Lung (tissue), 11 donors: ENCODE measurements at regions not wholly inside any gene's neighbourhood (a gene's known extent, or its start where the extent isn't known, plus 50 kb on each side); places are given as distances from the start of the nearest gene placed in this dataset.

Source experiments
- ATAC-seq: fragments of 200-7000 bp; cut with Tn5 transposase; one replicate; pipeline ENCODE4 v1.9.1; 2020; ENCODE audit warnings: moderate number of reproducible peaks; ENCODE audit not compliant: insufficient read depth, low FRiP score
- DNase-seq, 3 donors: peaks; one replicate each; pipeline ENCODE4 v3.0.0-alpha.2; 2013 to 2017
- H3K27ac ChIP-seq, 2 donors: one replicate each; pipeline ENCODE4 v1.5.1; 2013; ENCODE audit warnings: mild to moderate bottlenecking in 2 of 2, moderate library complexity in 2 of 2, control low read depth in 1 of 2, inconsistent platforms in 1 of 2, low read depth in 1 of 2, low read length in 1 of 2
- H3K27me3 ChIP-seq, 3 donors: one replicate each; pipeline ENCODE4 v1.5.1; 2013; ENCODE audit warnings: low read length in 2 of 3; ENCODE audit not compliant: control insufficient read depth in 3 of 3, insufficient read depth in 3 of 3
- H3K36me3 ChIP-seq, 4 donors: one replicate each; pipeline ENCODE4 v1.5.1; 2013; ENCODE audit warnings: low read length in 4 of 4, mild to moderate bottlenecking in 1 of 4, moderate library complexity in 1 of 4; ENCODE audit not compliant: control insufficient read depth in 4 of 4, insufficient read depth in 4 of 4
- H3K4me1 ChIP-seq, 5 donors: one replicate each; pipeline ENCODE4 v1.5.1; 2013; ENCODE audit warnings: low read length in 5 of 5, mild to moderate bottlenecking in 2 of 5, moderate library complexity in 1 of 5; ENCODE audit not compliant: control insufficient read depth in 5 of 5, insufficient read depth in 5 of 5
- H3K4me3 ChIP-seq: one replicate; pipeline ENCODE4 v1.5.1; 2013; ENCODE audit warnings: mild to moderate bottlenecking, control low read depth, moderate library complexity
- H3K9ac ChIP-seq, 2 donors: one replicate each; pipeline ENCODE4 v1.5.1; 2013; ENCODE audit warnings: low read length in 2 of 2, control low read depth in 1 of 2; ENCODE audit not compliant: insufficient read depth in 1 of 2
- H3K9me3 ChIP-seq, 4 donors: one replicate each; pipeline ENCODE4 v1.5.1; 2013; ENCODE audit warnings: low read length in 3 of 4, mild to moderate bottlenecking in 1 of 4, moderate library complexity in 1 of 4; ENCODE audit not compliant: control insufficient read depth in 4 of 4, insufficient read depth in 3 of 4
- CTCF ChIP-seq: IDR thresholded peaks from 2 replicates; pipeline ENCODE4 v1.5.1; 2012; ENCODE audit warnings: mild to moderate bottlenecking; ENCODE audit errors: control extremely low read depth, extremely low read depth
- WGBS, 2 donors: extraction: QIAGEN DNeasy Blood & Tissue Kit; methylation state at CpG; one replicate each; pipeline ENCODE4 v1.1.7; 2013; 5-methylcytosine and 5-hydroxymethylcytosine counted together
- donor health status: control.
- donor health status: control.
- donor health status: Bipolar disorder and iron deficiency.
- donor health status: healthy.
- donor health status: DM: yes; HTN: yes; CAD: no.

GRCh38 chr9:115756736-115757135, 396.9 kb upstream of the PAPPA start:
- Histone ChIP-seq H3K27ac (no peak overlapping the region), H3K36me3 (no peaks in the 10 kb centered on the region), H3K9ac (no peak overlapping the region), H3K9me3 (no peaks in the 10 kb centered on the region), H3K4me1 (no peaks in the 10 kb centered on the region), H3K27me3 (no peaks in the 10 kb centered on the region), H3K4me3 (no peak overlapping the region)
- DNase-seq (no peak), ATAC-seq (no peak)
- TF ChIP-seq CTCF: no peak

GRCh38 chr9:115757461-115757860, 396.1 kb upstream of the PAPPA start:
- no peak for TF ChIP-seq CTCF
- Histone ChIP-seq H3K4me3 (no peak overlapping the region), H3K9ac (no peak overlapping the region), H3K36me3 (no peaks in the 10 kb centered on the region), H3K27me3 (no peaks in the 10 kb centered on the region), H3K27ac (no peak overlapping the region), H3K9me3 (no peaks in the 10 kb centered on the region), H3K4me1 (no peaks in the 10 kb centered on the region)
- ATAC-seq (no peak), DNase-seq (no peak)
- WGBS, 2 donors: 50 to 67% methylated on average over 2 of the region's 2 CpGs

GRCh38 chr9:115758441-115758840, 395.1 kb upstream of the PAPPA start:
- Histone ChIP-seq H3K9ac (no peak overlapping the region), H3K27ac (no peak overlapping the region), H3K4me1 (no peaks in the 10 kb centered on the region), H3K36me3 (no peaks in the 10 kb centered on the region), H3K27me3 (no peaks in the 10 kb centered on the region), H3K9me3 (no peaks in the 10 kb centered on the region), H3K4me3 (no peak overlapping the region)
- ATAC-seq (no peak), DNase-seq (no peak)
- 70 to 77% methylated on average over 3 of the region's 3 CpGs for WGBS, 2 donors
- TF ChIP-seq CTCF: no peak

GRCh38 chr9:115759426-115759825, 394.2 kb upstream of the PAPPA start:
- Histone ChIP-seq H3K4me3 (no peak overlapping the region), H3K4me1 (no peaks in the 10 kb centered on the region), H3K27ac (no peak overlapping the region), H3K27me3 (no peaks in the 10 kb centered on the region), H3K36me3 (no peaks in the 10 kb centered on the region), H3K9ac (no peak overlapping the region), H3K9me3 (no peaks in the 10 kb centered on the region)
- DNase-seq (no peak), ATAC-seq (no peak)
- no peak for TF ChIP-seq CTCF
- 70 to 82% methylated on average over 4 of the region's 4 CpGs for WGBS, 2 donors
